GM12878 (cell line): ENCODE measurements at regions not wholly inside any gene's neighbourhood (a gene's known extent, or its start where the extent isn't known, plus 50 kb on each side); places are given as distances from the start of the nearest gene placed in this dataset.
A peak's percentile ranks its signal among the peaks of the same experiment; 100 is the strongest.

Experiments used
- ATAC-seq: fragments of 200-7000 bp; cut with Tn5 transposase; 3 replicates; pipeline ENCODE4 v1.9.1; 2020; ENCODE audit warnings: mild to moderate bottlenecking, moderate library complexity
- BruUV-seq: library from RNA; stranded (reverse); fragments of 400-500 nt; replicated peaks from 2 replicates; lab custom pipeline; 2021; lab: Mats Ljungman, UMichigan
- CTCF ChIA-PET: fragments of 300-600 bp; sonication (Branson Sonifier 250); formaldehyde crosslinking; extraction: SDS; loops from one replicate; lab custom pipeline; 2021; ENCODE audit warnings: inconsistent platforms; lab: Yijun Ruan, JAX
- POLR2A ChIA-PET: fragments of 350-600 bp; formaldehyde crosslinking; extraction: SDS; loops from one replicate; lab custom pipeline; 2021; ENCODE audit warnings: inconsistent platforms; lab: Charles Lee
- RAD21 ChIA-PET: fragments of 300-600 bp; sonication (Branson Sonifier 250); formaldehyde crosslinking; loops from one replicate; lab custom pipeline; 2023; ENCODE audit warnings: antibody characterized with exemption; ENCODE audit not compliant: unreplicated experiment; lab: Charles Lee
- SMC1A ChIA-PET: fragments of 300-600 bp; sonication (Branson Sonifier 250); formaldehyde crosslinking; loops from one replicate; lab custom pipeline; 2023; ENCODE audit not compliant: unreplicated experiment, uncharacterized antibody; lab: Charles Lee
- DNase-seq: peaks from one replicate; pipeline ENCODE4 v3.0.0-alpha.2; 2011; ENCODE audit warnings: low read depth, low spot score
- FAIRE-seq: peaks from 3 replicates; lab custom pipeline; 2011; peaks lifted over from hg19 to GRCh38; lab: Jason Lieb, UNC
- H2AFZ ChIP-seq: 2 replicates; pipeline ENCODE4 v1.6.0; 2011; ENCODE audit warnings: low read depth, low read length, control low read depth; ENCODE audit not compliant: control insufficient read depth
- H3K27ac ChIP-seq: 2 replicates; pipeline ENCODE4 v1.5.1; 2011; ENCODE audit warnings: control low read depth; ENCODE audit not compliant: control insufficient read depth, insufficient read depth
- H3K27me3 ChIP-seq, 2 experiments: replicated peaks in 1 of 2; 2 replicates each; pipeline versions ENCODE4 v1.6.0 to v1.6.1; 2011; ENCODE audit warnings: low read length in 1 of 2; ENCODE audit not compliant: control insufficient read depth in 2 of 2, insufficient read depth in 2 of 2
- H3K36me3 ChIP-seq, 2 experiments: 2 replicates each; pipeline ENCODE4 v1.5.1; 2011; ENCODE audit warnings: low read length in 1 of 2; ENCODE audit not compliant: control insufficient read depth in 2 of 2, insufficient read depth in 2 of 2
- H3K4me1 ChIP-seq: 2 replicates; pipeline ENCODE4 v1.6.1; 2011; ENCODE audit warnings: mild to moderate bottlenecking, low read length, moderate library complexity, mixed read lengths; ENCODE audit not compliant: control insufficient read depth, insufficient read depth
- H3K4me2 ChIP-seq: 2 replicates; pipeline ENCODE4 v1.6.0; 2011; ENCODE audit warnings: control low read depth; ENCODE audit not compliant: control insufficient read depth, insufficient read depth
- H3K4me3 ChIP-seq: fragments of 200-600 bp; sonication (generic); 2 replicates; pipeline ENCODE4 v1.5.1; 2016
- H3K79me2 ChIP-seq: 2 replicates; pipeline ENCODE4 v1.6.0; 2011; ENCODE audit warnings: low read length; ENCODE audit not compliant: control insufficient read depth, insufficient read depth
- H3K9ac ChIP-seq: 2 replicates; pipeline ENCODE4 v1.8.0; 2011; ENCODE audit warnings: low read length, control low read depth, mixed read lengths; ENCODE audit not compliant: control insufficient read depth, insufficient read depth
- H3K9me3 ChIP-seq: replicated peaks from 3 replicates; pipeline ENCODE4 v1.5.1; 2011; ENCODE audit warnings: mild to moderate bottlenecking, low read length; ENCODE audit not compliant: control insufficient read depth, insufficient read depth
- H4K20me1 ChIP-seq: 2 replicates; pipeline ENCODE4 v1.6.0; 2011; ENCODE audit not compliant: control insufficient read depth, insufficient read depth
- KDM1A ChIP-seq: fragments of 200-600 bp; sonication (generic); IDR thresholded peaks from 2 replicates; pipeline ENCODE4 v1.6.1; 2016; ENCODE audit warnings: borderline replicate concordance
- RAD21 ChIP-seq: IDR thresholded peaks from 2 replicates; pipeline ENCODE4 v1.6.1; 2011; ENCODE audit warnings: mild to moderate bottlenecking, low read depth, low read length, moderate library complexity; ENCODE audit not compliant: insufficient read depth
- ZBTB40 ChIP-seq: fragments of 450-650 bp; IDR thresholded peaks from 2 replicates; pipeline ENCODE4 v1.6.1; 2016; ENCODE audit warnings: mild to moderate bottlenecking, moderate library complexity, borderline replicate concordance
- WGBS: methylation state at CpG from one replicate; pipeline ENCODE4 v1.1.6; 2016; ENCODE audit warnings: low lambda C conversion rate; ENCODE audit not compliant: insufficient replicate concordance, insufficient coverage; ENCODE audit errors: missing lambda C conversion rate; 5-methylcytosine and 5-hydroxymethylcytosine counted together
- in situ Hi-C: fragments of 300-500 bp; cut with MboI; formaldehyde crosslinking; loops from 9 replicates; pipeline ENCODE4 v1.14.3; 2018; ENCODE audit warnings: mixed read lengths
- intact Hi-C: fragments of 100-400 bp; cut with micrococcal nuclease; formaldehyde crosslinking; loops from one replicate; pipeline ENCODE4 v1.14.2; 2022; ENCODE audit not compliant: unreplicated experiment
- TF ChIP-seq, protein P1 (sequence below): fragments of 450-650 bp; formaldehyde crosslinking; IDR thresholded peaks from 2 replicates; pipeline ENCODE4 v1.4.0; 2022; ENCODE audit warnings: mild to moderate bottlenecking, moderate library complexity
- TF ChIP-seq, protein P2 (sequence below): fragments of 450-650 bp; formaldehyde crosslinking; IDR thresholded peaks from 2 replicates; pipeline ENCODE4 v1.4.0; 2020; ENCODE audit warnings: mild to moderate bottlenecking, moderate library complexity

DNA sequence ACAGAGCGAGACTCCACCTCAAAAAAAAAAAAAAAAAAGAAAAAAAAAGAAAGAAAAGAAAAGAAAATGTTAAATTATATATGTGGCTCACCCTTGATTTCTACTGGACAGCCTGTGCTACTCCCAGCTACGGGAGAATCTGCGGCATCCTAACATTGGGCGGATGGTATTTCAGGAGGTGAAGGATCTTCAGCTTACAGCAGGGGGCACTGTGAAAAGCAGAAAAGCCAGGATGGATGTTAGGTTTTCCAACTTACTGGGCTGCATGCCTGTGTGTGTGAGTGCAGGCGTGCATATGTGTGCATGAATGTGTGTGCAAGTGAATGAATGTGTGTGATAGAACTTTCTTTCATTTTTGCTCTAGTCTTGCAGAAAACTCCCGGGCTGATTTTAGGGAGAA is 1066.5 kb downstream of the TYW1 start:
- no peaks in the 10 kb centered on the region for H3K9me3 ChIP-seq
- FAIRE-seq, result no peak
- no peaks in the 10 kb centered on the region for H4K20me1 ChIP-seq
- H3K4me2 ChIP-seq, result no peak overlapping the region
- TF ChIP-seq KDM1A (no peak), ZBTB40 (no peak), RAD21 (0 out of 2 replicates have a peak, but pooled peaks have one; percentile 12)
- TF ChIP-seq, protein P1, sequence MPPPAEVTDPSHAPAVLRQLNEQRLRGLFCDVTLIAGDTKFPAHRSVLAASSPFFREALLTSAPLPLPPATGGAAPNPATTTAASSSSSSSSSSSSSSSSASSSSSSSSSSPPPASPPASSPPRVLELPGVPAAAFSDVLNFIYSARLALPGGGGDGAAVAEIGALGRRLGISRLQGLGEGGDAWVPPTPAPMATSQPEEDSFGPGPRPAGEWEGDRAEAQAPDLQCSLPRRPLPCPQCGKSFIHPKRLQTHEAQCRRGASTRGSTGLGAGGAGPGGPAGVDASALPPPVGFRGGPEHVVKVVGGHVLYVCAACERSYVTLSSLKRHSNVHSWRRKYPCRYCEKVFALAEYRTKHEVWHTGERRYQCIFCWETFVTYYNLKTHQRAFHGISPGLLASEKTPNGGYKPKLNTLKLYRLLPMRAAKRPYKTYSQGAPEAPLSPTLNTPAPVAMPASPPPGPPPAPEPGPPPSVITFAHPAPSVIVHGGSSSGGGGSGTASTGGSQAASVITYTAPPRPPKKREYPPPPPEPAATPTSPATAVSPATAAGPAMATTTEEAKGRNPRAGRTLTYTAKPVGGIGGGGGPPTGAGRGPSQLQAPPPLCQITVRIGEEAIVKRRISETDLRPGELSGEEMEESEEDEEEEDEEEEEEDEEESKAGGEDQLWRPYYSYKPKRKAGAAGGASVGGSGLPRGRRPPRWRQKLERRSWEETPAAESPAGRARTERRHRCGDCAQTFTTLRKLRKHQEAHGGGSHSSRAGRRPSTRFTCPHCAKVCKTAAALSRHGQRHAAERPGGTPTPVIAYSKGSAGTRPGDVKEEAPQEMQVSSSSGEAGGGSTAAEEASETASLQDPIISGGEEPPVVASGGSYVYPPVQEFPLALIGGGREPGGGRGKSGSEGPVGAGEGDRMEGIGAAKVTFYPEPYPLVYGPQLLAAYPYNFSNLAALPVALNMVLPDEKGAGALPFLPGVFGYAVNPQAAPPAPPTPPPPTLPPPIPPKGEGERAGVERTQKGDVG (CRISPR knock-in tag), result no peak
- TF ChIP-seq, protein P2, sequence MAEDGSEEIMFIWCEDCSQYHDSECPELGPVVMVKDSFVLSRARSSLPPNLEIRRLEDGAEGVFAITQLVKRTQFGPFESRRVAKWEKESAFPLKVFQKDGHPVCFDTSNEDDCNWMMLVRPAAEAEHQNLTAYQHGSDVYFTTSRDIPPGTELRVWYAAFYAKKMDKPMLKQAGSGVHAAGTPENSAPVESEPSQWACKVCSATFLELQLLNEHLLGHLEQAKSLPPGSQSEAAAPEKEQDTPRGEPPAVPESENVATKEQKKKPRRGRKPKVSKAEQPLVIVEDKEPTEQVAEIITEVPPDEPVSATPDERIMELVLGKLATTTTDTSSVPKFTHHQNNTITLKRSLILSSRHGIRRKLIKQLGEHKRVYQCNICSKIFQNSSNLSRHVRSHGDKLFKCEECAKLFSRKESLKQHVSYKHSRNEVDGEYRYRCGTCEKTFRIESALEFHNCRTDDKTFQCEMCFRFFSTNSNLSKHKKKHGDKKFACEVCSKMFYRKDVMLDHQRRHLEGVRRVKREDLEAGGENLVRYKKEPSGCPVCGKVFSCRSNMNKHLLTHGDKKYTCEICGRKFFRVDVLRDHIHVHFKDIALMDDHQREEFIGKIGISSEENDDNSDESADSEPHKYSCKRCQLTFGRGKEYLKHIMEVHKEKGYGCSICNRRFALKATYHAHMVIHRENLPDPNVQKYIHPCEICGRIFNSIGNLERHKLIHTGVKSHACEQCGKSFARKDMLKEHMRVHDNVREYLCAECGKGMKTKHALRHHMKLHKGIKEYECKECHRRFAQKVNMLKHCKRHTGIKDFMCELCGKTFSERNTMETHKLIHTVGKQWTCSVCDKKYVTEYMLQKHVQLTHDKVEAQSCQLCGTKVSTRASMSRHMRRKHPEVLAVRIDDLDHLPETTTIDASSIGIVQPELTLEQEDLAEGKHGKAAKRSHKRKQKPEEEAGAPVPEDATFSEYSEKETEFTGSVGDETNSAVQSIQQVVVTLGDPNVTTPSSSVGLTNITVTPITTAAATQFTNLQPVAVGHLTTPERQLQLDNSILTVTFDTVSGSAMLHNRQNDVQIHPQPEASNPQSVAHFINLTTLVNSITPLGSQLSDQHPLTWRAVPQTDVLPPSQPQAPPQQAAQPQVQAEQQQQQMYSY (CRISPR knock-in tag), result no peak
- H3K79me2 ChIP-seq, result no peaks in the 10 kb centered on the region
- DNase-seq, result no peak
- H3K9ac ChIP-seq, result no peak overlapping the region
- CTCF ChIA-PET, result interaction anchor here (1.0 kb wide), 1 partner anchor 16 kb away, joined by 3 read pairs; no protein-coding TSS in a partner anchor
- BruUV-seq, result no TSS peak
- WGBS, result 64% methylated on average over 6 of the region's 6 CpGs
- SMC1A ChIA-PET, result no interaction called here
- H3K4me3 ChIP-seq, result no peak overlapping the region
- POLR2A ChIA-PET, result no interaction called here
- in situ Hi-C loops, result no loop called here
- intact Hi-C loops, result no loop called here
- RAD21 ChIA-PET, result no interaction called here
- H3K4me1 ChIP-seq, result no peaks in the 10 kb centered on the region
- H3K36me3 ChIP-seq, result no peaks in the 10 kb centered on the region
- H2AFZ ChIP-seq, result no peak overlapping the region
- no peak for ATAC-seq
- no peaks in the 10 kb centered on the region for H3K27me3 ChIP-seq
- H3K27ac ChIP-seq, result no peak overlapping the region
